HEK293T (cell line): ENCODE measurements at regions not wholly inside any gene's neighbourhood (a gene's known extent, or its start where the extent isn't known, plus 50 kb on each side); places are given as distances from the start of the nearest gene placed in this dataset.

Source experiments
- BHLHE40 ChIP-seq: fragments of 450-650 bp; IDR thresholded peaks from 2 replicates; pipeline ENCODE4 v1.6.1; 2016; ENCODE audit warnings: mild to moderate bottlenecking, moderate library complexity, borderline replicate concordance
- FOXA1 ChIP-seq: fragments of 450-650 bp; IDR thresholded peaks from 2 replicates; pipeline ENCODE4 v1.6.1; 2016; ENCODE audit warnings: mild to moderate bottlenecking
- FOXM1 ChIP-seq: fragments of 450-650 bp; IDR thresholded peaks from 2 replicates; pipeline ENCODE4 v1.6.1; 2017; ENCODE audit warnings: mild to moderate bottlenecking, borderline replicate concordance
- NFRKB ChIP-seq: fragments of 450-650 bp; IDR thresholded peaks from 2 replicates; pipeline ENCODE4 v1.6.1; 2016; ENCODE audit warnings: mild to moderate bottlenecking, moderate library complexity
- SP1 ChIP-seq: fragments of 450-650 bp; IDR thresholded peaks from 2 replicates; pipeline ENCODE4 v1.6.1; 2017
- TARDBP ChIP-seq: fragments of 450-650 bp; IDR thresholded peaks from 2 replicates; pipeline ENCODE4 v1.6.1; 2016
- ZNF384 ChIP-seq: fragments of 450-650 bp; IDR thresholded peaks from 2 replicates; pipeline ENCODE4 v1.6.1; 2016

GRCh38 chr2:128552141-128552805 lies 233.6 kb upstream of the HS6ST1 start:
- TF ChIP-seq FOXM1 (no peak), FOXA1 (no peak), SP1 (no peak), TARDBP (no peak), BHLHE40 (no peak), NFRKB (no peak), ZNF384 (no peak)
